Panc1 (cell line): ENCODE measurements at regions not wholly inside any gene's neighbourhood (a gene's known extent, or its start where the extent isn't known, plus 50 kb on each side); places are given as distances from the start of the nearest gene placed in this dataset.

Source experiments
- ATAC-seq: fragments of 200-7000 bp; cut with Tn5 transposase; 2 replicates; pipeline ENCODE4 v1.9.1; 2020; ENCODE audit warnings: mild to moderate bottlenecking, moderate library complexity
- BruUV-seq: library from RNA; stranded (reverse); fragments of 400-500 nt; replicated peaks from 2 replicates; lab custom pipeline; 2021; lab: Mats Ljungman, UMichigan
- CTCF ChIA-PET: fragments of 300-600 bp; sonication (Branson Sonifier 250); formaldehyde crosslinking; loops from one replicate; lab custom pipeline; 2022; ENCODE audit warnings: antibody characterized with exemption; lab: Charles Lee
- POLR2A ChIA-PET: fragments of 300-600 bp; sonication (Branson Sonifier 250); formaldehyde crosslinking; loops from one replicate; lab custom pipeline; 2022; ENCODE audit warnings: antibody characterized with exemption; lab: Charles Lee
- DNase-seq: peaks from one replicate; pipeline ENCODE4 v3.0.0-alpha.2; 2010; ENCODE audit warnings: low read depth, low spot score
- H3K27ac ChIP-seq: 2 replicates; pipeline ENCODE4 v1.5.1; 2011; ENCODE audit warnings: mild to moderate bottlenecking, low read length, inconsistent platforms
- H3K27me3 ChIP-seq: fragments of 200-500 bp; sonication (Bioruptor generic); 2 replicates; pipeline ENCODE4 v1.6.0; 2014; ENCODE audit warnings: low read length, inconsistent platforms; ENCODE audit not compliant: control insufficient read depth, insufficient read depth
- H3K36me3 ChIP-seq: fragments of 200-500 bp; sonication (Bioruptor generic); 2 replicates; pipeline ENCODE4 v1.5.1; 2014; ENCODE audit warnings: inconsistent platforms, mild to moderate bottlenecking, low read length, moderate library complexity; ENCODE audit not compliant: control insufficient read depth, insufficient read depth
- H3K4me1 ChIP-seq: 2 replicates; pipeline ENCODE4 v1.5.1; 2011; ENCODE audit warnings: inconsistent platforms, mild to moderate bottlenecking, low read length, moderate library complexity; ENCODE audit not compliant: control insufficient read depth, insufficient read depth
- H3K4me3 ChIP-seq, 2 experiments: 2 replicates each; pipeline ENCODE4 v1.5.1; 2011 to 2012; ENCODE audit warnings: low read depth in 2 of 2, low read length in 2 of 2, mild to moderate bottlenecking in 2 of 2, inconsistent platforms in 1 of 2, moderate library complexity in 1 of 2
- H3K9me3 ChIP-seq: fragments of 200-500 bp; sonication (Bioruptor generic); 2 replicates; pipeline ENCODE4 v1.5.1; 2014; ENCODE audit warnings: low read depth, mild to moderate bottlenecking, inconsistent platforms, low read length, moderate library complexity; ENCODE audit not compliant: control insufficient read depth, insufficient read depth
- POLR2AphosphoS5 ChIP-seq: IDR thresholded peaks from 2 replicates; pipeline ENCODE4 v1.6.1; 2012; ENCODE audit warnings: mild to moderate bottlenecking, low read depth, low read length, moderate library complexity
- SIN3A ChIP-seq: IDR thresholded peaks from 2 replicates; pipeline ENCODE4 v1.6.1; 2012; ENCODE audit warnings: low read depth, mild to moderate bottlenecking, low read length, moderate library complexity, borderline replicate concordance; ENCODE audit not compliant: insufficient read depth
- TCF7L2 ChIP-seq: IDR thresholded peaks from 2 replicates; pipeline ENCODE4 v1.6.1; 2011; ENCODE audit warnings: mild to moderate bottlenecking, low read depth, low read length, inconsistent platforms
- in situ Hi-C: cut with HindIII; loops from 2 replicates; pipeline ENCODE4 v1.10.0; 2016; ENCODE audit warnings: low sequenced_read_pairs, low pct_unique_long_range_greater_than_20kb
- intact Hi-C: fragments of 100-400 bp; cut with micrococcal nuclease; formaldehyde crosslinking; loops from one replicate; pipeline ENCODE4 v1.10.0; 2022; ENCODE audit not compliant: unreplicated experiment
- TF ChIP-seq, protein P1 (sequence below), 2 experiments: IDR thresholded peaks; 2 replicates each; pipeline ENCODE4 v1.6.1; 2011 to 2012; ENCODE audit warnings: low read depth in 2 of 2, control low read depth in 1 of 2, low read length in 1 of 2, mild to moderate bottlenecking in 1 of 2, moderate library complexity in 1 of 2; ENCODE audit not compliant: insufficient read depth in 1 of 2
- TF ChIP-seq, protein P2 (sequence below): fragments of 450-650 bp; IDR thresholded peaks from 2 replicates; pipeline ENCODE4 v1.5.1; 2017; ENCODE audit warnings: mild to moderate bottlenecking

DNA sequence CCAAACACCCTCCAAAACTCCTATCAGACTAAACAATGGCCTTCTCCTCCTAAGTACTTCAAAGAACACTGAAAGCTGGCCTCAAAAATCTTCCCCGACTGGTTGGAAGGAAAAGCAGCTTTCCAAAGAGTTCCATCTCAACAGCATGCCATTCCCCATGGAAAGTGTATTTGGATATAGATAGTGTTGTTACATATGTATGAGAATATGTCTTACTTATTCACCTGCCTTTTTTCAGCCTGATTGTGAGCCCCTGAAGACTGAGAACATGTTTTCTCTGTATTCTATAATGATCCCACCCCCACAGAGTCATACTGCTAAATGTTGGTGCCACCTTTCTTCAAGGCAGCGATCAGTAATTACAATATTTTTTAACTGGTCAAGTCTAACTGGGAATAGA lies 185.4 kb upstream of the G2E3 start:
- TF ChIP-seq, protein P1, sequence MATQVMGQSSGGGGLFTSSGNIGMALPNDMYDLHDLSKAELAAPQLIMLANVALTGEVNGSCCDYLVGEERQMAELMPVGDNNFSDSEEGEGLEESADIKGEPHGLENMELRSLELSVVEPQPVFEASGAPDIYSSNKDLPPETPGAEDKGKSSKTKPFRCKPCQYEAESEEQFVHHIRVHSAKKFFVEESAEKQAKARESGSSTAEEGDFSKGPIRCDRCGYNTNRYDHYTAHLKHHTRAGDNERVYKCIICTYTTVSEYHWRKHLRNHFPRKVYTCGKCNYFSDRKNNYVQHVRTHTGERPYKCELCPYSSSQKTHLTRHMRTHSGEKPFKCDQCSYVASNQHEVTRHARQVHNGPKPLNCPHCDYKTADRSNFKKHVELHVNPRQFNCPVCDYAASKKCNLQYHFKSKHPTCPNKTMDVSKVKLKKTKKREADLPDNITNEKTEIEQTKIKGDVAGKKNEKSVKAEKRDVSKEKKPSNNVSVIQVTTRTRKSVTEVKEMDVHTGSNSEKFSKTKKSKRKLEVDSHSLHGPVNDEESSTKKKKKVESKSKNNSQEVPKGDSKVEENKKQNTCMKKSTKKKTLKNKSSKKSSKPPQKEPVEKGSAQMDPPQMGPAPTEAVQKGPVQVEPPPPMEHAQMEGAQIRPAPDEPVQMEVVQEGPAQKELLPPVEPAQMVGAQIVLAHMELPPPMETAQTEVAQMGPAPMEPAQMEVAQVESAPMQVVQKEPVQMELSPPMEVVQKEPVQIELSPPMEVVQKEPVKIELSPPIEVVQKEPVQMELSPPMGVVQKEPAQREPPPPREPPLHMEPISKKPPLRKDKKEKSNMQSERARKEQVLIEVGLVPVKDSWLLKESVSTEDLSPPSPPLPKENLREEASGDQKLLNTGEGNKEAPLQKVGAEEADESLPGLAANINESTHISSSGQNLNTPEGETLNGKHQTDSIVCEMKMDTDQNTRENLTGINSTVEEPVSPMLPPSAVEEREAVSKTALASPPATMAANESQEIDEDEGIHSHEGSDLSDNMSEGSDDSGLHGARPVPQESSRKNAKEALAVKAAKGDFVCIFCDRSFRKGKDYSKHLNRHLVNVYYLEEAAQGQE (IDR thresholded peaks at IDR 0.05; ENCODE audit: insufficient read depth in 1 of 2, low read depth in 2 of 2, low read length in 1 of 2) = no peak
- no peak for TF ChIP-seq SIN3A
- no peak for TF ChIP-seq TCF7L2
- TF ChIP-seq POLR2AphosphoS5 = no peak
- TF ChIP-seq, protein P2, sequence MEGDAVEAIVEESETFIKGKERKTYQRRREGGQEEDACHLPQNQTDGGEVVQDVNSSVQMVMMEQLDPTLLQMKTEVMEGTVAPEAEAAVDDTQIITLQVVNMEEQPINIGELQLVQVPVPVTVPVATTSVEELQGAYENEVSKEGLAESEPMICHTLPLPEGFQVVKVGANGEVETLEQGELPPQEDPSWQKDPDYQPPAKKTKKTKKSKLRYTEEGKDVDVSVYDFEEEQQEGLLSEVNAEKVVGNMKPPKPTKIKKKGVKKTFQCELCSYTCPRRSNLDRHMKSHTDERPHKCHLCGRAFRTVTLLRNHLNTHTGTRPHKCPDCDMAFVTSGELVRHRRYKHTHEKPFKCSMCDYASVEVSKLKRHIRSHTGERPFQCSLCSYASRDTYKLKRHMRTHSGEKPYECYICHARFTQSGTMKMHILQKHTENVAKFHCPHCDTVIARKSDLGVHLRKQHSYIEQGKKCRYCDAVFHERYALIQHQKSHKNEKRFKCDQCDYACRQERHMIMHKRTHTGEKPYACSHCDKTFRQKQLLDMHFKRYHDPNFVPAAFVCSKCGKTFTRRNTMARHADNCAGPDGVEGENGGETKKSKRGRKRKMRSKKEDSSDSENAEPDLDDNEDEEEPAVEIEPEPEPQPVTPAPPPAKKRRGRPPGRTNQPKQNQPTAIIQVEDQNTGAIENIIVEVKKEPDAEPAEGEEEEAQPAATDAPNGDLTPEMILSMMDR = no peak
- ChIA-PET POLR2A (no interaction called here), CTCF (interaction anchor here (0.7 kb wide), 1 partner anchor 9 kb away, joined by 3 read pairs; no protein-coding TSS in a partner anchor)
- in situ Hi-C loops (no loop called here), intact Hi-C loops (loop anchor here (10.0 kb wide), 1 partner anchor 151 kb away; no protein-coding TSS in a partner anchor)
- ATAC-seq (no peak), DNase-seq (no peak)
- H3K4me1 ChIP-seq = no peaks in the 10 kb centered on the region
- H3K36me3 ChIP-seq = no peaks in the 10 kb centered on the region
- H3K27ac ChIP-seq = no peak overlapping the region
- no peaks in the 10 kb centered on the region for H3K9me3 ChIP-seq
- no peak overlapping the region for H3K4me3 ChIP-seq
- BruUV-seq = no TSS peak
- H3K27me3 ChIP-seq = no peaks in the 10 kb centered on the region

DNA sequence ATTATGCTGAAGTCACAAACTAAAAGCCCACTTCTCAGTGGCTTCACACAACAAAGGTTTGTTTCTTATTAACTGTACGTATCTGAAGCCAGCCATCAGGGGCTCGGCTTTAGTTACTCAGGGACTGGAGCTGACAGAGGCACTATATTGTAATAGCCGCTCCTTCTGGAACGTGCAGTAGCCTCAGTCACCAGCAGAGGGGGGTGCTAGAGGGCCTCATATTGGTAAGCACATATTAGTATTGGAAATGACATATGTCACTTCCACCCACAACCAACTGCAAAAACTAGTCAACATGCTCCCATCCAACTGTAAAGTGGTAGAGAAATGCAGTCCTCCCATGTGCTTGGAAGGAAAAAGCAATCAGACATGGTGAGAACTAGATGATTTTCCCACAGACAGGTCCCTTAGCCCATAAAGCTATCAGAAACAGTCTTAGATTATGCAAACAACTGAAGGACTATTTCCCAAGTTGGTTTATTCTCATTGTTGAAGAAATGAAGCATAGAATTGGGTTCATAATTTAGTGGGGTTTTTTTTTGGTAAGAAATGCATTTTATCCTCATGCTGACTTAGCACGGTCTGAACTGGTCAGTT lies 183.6 kb upstream of the G2E3 start:
- ATAC-seq (peak; percentile 77; the same call in 1 of the 2 replicates), DNase-seq (no peak)
- TF ChIP-seq, protein P1 (IDR thresholded peaks at IDR 0.05; ENCODE audit: insufficient read depth in 1 of 2, low read depth in 2 of 2, low read length in 1 of 2) = no peak
- TF ChIP-seq, protein P2 = peak; percentile 83
- ChIA-PET CTCF (interaction anchor here (1.3 kb wide), 1 partner anchor 147 kb away, joined by 4 read pairs; no protein-coding TSS in a partner anchor), POLR2A (no interaction called here)
- Histone ChIP-seq H3K36me3 (no peaks in the 10 kb centered on the region), H3K4me3 (no peak overlapping the region), H3K27ac (no peak overlapping the region), H3K4me1 (no peaks in the 10 kb centered on the region), H3K9me3 (no peaks in the 10 kb centered on the region), H3K27me3 (no peaks in the 10 kb centered on the region)
- BruUV-seq = no TSS peak
- in situ Hi-C loops = no loop called here
- intact Hi-C loops = loop anchor here (5.0 to 10.0 kb wide), 2 partner anchors 67 to 149 kb away; no protein-coding TSS in a partner anchor
